ENCODE measurements at regions not wholly inside any gene's neighbourhood (a gene's known extent, or its start where the extent isn't known, plus 50 kb on each side); places are given as distances from the start of the nearest gene placed in this dataset.

DNA sequence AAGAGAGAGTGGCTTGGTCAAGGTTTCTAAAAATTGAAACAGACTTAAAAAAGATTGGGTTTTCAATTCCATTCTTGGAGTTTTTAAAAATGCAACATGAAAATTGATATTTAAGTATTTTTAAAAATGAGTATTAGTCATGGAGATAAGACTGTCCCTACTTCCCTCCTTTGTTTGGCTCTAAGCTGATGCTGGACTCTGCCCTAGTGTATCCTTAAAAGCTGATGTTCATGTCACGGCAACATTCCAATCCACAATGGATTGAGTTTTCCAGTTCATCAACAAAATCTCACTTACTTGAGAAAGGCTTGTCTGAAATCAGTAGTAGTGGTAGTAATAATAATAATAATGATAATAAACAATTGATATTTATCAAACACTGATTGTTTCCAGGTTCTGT, 119.0 kb upstream of the SLC38A2 start:
- Histone ChIP-seq H3K36me3 (ENCODE audit: control insufficient read depth, insufficient read depth, low read length) (no peaks in the 10 kb centered on the region), H3K27me3 (ENCODE audit: control insufficient read depth, insufficient read depth, low read length) (no peaks in the 10 kb centered on the region), H3K4me3 (ENCODE audit: low read depth, low read length) (no peak overlapping the region)
- TF ChIP-seq, protein P1, sequence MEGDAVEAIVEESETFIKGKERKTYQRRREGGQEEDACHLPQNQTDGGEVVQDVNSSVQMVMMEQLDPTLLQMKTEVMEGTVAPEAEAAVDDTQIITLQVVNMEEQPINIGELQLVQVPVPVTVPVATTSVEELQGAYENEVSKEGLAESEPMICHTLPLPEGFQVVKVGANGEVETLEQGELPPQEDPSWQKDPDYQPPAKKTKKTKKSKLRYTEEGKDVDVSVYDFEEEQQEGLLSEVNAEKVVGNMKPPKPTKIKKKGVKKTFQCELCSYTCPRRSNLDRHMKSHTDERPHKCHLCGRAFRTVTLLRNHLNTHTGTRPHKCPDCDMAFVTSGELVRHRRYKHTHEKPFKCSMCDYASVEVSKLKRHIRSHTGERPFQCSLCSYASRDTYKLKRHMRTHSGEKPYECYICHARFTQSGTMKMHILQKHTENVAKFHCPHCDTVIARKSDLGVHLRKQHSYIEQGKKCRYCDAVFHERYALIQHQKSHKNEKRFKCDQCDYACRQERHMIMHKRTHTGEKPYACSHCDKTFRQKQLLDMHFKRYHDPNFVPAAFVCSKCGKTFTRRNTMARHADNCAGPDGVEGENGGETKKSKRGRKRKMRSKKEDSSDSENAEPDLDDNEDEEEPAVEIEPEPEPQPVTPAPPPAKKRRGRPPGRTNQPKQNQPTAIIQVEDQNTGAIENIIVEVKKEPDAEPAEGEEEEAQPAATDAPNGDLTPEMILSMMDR (IDR thresholded peaks at IDR 0.05; ENCODE audit: insufficient read depth, low read length, poor library complexity, severe bottlenecking) = no peak
- DNase-seq (ENCODE audit: low read depth) = no peak

DNA sequence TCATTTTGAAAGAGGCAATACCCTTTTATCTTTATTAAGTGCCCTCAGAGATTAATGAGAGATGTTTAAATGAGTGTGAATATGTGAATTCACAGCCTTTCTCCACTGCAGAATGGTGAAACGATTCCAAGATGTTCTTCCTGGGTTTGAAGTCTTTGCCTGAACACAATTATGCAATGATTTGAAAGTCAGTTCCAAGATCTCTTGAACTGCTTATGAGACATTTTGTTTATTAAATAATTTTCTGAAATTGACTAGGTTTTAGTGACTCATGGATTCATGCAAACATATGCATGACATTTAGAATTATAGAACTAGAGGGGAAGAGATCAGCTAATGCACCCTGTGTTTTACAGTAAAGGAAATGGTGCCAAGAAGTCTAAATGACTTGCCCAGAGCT, 118.1 kb upstream of the SLC38A2 start:
- Histone ChIP-seq H3K27me3 (ENCODE audit: control insufficient read depth, insufficient read depth, low read length) (no peaks in the 10 kb centered on the region), H3K36me3 (ENCODE audit: control insufficient read depth, insufficient read depth, low read length) (no peaks in the 10 kb centered on the region), H3K4me3 (ENCODE audit: low read depth, low read length) (no peak overlapping the region)
- TF ChIP-seq, protein P1 (IDR thresholded peaks at IDR 0.05; ENCODE audit: insufficient read depth, low read length, poor library complexity, severe bottlenecking) = no peak
- no peak for DNase-seq (ENCODE audit: low read depth)

DNA sequence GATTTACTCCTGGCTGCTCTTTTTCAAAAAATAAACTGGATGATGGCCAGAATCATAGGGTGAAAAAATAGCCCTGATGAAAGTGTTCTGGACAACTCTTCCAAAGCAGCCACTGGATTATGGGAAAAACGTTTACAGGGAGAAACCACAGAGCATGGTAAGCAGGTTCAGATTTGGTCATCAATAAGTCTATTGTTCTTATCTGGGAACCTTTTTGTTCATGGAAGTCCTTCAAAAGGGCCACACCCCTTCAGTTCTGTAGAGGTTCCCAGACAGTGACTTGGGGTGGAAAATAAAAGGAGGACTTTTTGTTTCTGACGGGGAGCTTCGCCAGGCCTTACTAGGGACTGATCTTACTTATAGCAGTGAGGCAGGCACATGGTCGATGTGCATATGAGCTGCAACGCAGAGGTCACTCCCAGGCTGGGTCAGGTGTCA, 117.4 kb upstream of the SLC38A2 start:
- TF ChIP-seq, protein P1 (IDR thresholded peaks at IDR 0.05; ENCODE audit: insufficient read depth, low read length, poor library complexity, severe bottlenecking) = no peak
- no peak for DNase-seq (ENCODE audit: low read depth)
- Histone ChIP-seq H3K36me3 (ENCODE audit: control insufficient read depth, insufficient read depth, low read length) (no peaks in the 10 kb centered on the region), H3K4me3 (ENCODE audit: low read depth, low read length) (no peak overlapping the region), H3K27me3 (ENCODE audit: control insufficient read depth, insufficient read depth, low read length) (no peaks in the 10 kb centered on the region)

DNA sequence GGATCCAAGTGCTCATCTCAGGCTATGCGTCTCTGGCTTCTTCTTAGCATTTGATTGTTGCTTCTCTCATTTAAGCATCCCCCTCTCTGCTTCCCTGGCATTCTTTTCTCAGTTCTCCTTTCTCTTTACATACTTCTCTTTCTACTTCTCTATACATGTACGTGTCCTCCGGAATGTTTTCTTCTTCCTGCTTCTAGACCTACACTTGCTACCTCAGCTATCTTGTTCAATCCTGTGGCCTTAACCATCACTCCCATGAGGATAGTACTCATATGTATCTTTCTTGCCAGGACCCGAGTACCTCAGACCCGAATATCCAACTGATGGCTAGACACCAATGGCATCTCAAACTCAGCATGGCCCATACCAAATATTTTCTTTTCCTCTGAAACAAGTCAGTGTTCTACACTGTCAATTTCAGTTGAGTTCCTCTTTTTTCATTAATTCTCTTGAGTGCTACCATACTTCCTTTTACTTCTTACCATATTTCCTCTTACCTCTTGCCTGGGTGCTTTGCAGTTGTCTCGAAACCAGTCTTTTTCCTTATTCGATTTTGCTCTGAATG, 115.1 kb upstream of the SLC38A2 start:
- H3K4me3 ChIP-seq (ENCODE audit: low read depth, low read length) = no peak overlapping the region
- DNase-seq (ENCODE audit: low read depth) = no peak
- H3K27me3 ChIP-seq (ENCODE audit: control insufficient read depth, insufficient read depth, low read length) = no peaks in the 10 kb centered on the region
- TF ChIP-seq, protein P1 (IDR thresholded peaks at IDR 0.05; ENCODE audit: insufficient read depth, low read length, poor library complexity, severe bottlenecking) = no peak
- H3K36me3 ChIP-seq (ENCODE audit: control insufficient read depth, insufficient read depth, low read length) = no peaks in the 10 kb centered on the region

DNA sequence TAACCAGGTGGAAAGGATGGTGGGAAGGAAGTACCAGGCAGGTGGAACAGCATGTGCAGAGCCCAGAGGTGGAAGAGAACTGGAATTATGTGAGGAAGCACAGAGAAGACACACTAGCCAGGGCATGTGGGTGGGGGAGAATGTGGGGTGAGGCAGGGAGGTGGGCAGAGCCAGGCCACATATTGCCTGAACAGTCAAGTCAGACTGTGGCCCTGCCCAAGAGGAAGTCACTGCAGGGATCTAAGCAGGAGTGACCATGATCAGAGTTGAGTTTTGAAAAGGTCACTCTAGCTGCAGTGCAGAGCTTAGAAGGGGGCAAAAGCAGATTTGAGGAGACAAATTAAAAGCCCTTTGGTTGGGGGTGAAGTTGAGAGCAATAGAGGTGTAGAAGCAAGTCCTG, 114.0 kb upstream of the SLC38A2 start:
- no peaks in the 10 kb centered on the region for H3K36me3 ChIP-seq (ENCODE audit: control insufficient read depth, insufficient read depth, low read length)
- TF ChIP-seq, protein P1 (IDR thresholded peaks at IDR 0.05; ENCODE audit: insufficient read depth, low read length, poor library complexity, severe bottlenecking) = no peak
- no peak overlapping the region for H3K4me3 ChIP-seq (ENCODE audit: low read depth, low read length)
- no peaks in the 10 kb centered on the region for H3K27me3 ChIP-seq (ENCODE audit: control insufficient read depth, insufficient read depth, low read length)
- DNase-seq (ENCODE audit: low read depth) = no peak

DNA sequence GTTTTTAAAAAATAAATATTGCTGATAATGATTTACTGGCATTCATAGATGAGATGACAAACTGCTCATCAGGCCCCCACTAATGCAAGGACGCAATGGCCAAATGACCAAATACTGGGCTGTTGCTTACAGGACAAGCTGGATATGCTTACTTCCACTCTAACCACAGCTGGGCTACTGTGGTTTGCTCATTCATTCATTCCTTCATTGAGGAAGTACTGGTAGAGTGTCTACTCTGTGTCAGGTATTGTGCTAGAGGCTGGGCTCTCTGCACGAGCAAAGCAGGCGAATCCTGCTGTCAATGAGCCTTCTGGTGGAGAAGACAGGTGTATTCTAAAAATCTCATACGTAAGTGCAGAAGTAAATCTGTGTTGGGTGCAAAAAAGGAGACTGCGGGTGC, 113.3 kb upstream of the SLC38A2 start:
- TF ChIP-seq, protein P1 (IDR thresholded peaks at IDR 0.05; ENCODE audit: insufficient read depth, low read length, poor library complexity, severe bottlenecking) = no peak
- Histone ChIP-seq H3K4me3 (ENCODE audit: low read depth, low read length) (no peak overlapping the region), H3K36me3 (ENCODE audit: control insufficient read depth, insufficient read depth, low read length) (no peaks in the 10 kb centered on the region), H3K27me3 (ENCODE audit: control insufficient read depth, insufficient read depth, low read length) (no peaks in the 10 kb centered on the region)
- DNase-seq (ENCODE audit: low read depth) = no peak

Data from kidney epithelial cell (primary cell).